ENCODE measurements at regions not wholly inside any gene's neighbourhood (a gene's known extent, or its start where the extent isn't known, plus 50 kb on each side); places are given as distances from the start of the nearest gene placed in this dataset.

DNA sequence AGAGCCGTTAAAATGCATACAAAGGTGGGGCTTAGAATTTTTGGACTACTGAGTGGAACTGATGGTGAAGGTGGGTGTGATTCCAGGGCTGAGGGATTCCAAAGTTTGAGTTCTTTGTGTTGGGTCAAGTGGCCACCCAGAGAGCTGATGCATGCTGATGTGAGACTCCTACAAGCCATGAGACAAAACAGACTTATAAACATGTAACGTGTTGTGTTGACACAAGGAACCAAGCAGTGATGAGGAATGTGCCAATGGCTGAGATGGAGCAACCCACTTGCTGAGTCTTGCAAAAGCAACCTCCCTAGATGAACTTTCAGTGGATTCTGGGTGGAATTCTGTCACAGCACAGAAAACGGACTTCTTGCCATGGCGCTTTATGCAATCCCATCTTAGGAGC, 289.0 kb downstream of the TLE3 start:
- DNase-seq (ENCODE audit: low read depth in 2 of 2, low spot score in 1 of 2), result no peak

DNA sequence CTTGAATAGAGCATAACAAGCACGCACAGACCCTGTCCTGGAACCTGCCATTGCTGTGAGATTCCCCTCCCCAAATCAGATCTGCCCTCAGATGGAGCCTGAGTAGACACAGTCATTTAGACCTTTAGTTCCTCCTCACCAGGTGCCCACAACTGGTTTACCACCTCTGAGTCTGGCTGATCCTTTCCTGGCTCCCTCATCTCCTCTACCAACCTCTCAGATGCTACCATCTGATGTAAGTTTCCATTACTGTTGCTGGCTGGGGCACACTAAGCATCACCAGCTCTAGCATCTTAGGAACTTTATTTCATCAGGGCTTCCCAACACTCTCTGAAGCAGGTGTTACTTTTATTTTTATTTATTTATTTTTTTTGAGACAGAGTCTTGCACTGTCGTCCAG, 288.3 kb downstream of the TLE3 start:
- no peak for DNase-seq (ENCODE audit: low read depth in 2 of 2, low spot score in 1 of 2)

GRCh38 chr15:69810431-69811354, 287.0 kb downstream of the TLE3 start:
- no peak for DNase-seq (ENCODE audit: low read depth in 2 of 2, low spot score in 1 of 2)

- DNase-seq (ENCODE audit: low read depth in 2 of 2, low spot score in 1 of 2), result no peak
Measured at GRCh38 chr15:69812861-69813261, 284.9 kb downstream of the TLE3 start.

DNA sequence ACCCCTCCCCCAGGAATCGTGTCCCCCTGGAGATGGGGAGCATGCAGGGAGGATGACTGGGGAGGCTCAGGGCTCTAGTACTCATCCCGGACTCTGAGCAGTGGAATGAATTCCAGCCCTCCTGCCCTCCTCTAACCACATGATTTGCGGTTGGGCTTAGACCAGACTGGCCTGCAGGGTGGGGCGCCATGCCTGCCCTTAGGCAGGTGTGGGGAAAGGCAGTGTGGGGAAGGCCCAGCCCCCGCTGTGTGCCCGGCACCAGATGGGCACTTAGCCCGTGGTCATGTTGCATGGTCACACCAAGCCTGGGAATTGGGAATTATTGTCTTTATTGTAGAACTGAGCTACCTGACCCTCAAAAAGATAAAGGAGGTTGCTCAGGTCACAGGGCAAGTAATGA, 283.8 kb downstream of the TLE3 start:
- DNase-seq (ENCODE audit: low read depth in 2 of 2, low spot score in 1 of 2), result no peak

DNA sequence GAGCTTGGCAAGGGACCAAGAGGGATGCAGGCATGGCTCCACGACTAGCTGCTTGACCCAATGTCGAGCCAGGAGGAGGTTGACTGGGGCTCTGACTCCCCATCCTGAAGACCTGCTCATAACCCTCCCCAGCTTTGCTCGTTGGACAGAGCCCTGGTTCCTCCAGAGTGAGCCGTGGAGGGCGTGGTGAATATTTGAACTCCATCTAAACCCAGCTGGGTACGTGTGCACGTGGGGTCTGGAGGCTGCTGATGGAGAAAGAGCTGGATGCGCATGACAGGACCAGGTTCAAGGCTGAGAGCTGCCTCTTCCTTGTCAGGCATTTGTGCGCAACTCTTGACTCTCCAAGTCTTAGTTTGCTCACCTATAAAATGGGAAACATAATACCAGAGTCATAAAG, 282.8 kb downstream of the TLE3 start:
- no peak for DNase-seq (ENCODE audit: low read depth in 2 of 2, low spot score in 1 of 2)

GRCh38 chr15:69815793-69816192, 281.9 kb downstream of the TLE3 start:
- no peak for DNase-seq (ENCODE audit: low read depth in 2 of 2, low spot score in 1 of 2)

DNA sequence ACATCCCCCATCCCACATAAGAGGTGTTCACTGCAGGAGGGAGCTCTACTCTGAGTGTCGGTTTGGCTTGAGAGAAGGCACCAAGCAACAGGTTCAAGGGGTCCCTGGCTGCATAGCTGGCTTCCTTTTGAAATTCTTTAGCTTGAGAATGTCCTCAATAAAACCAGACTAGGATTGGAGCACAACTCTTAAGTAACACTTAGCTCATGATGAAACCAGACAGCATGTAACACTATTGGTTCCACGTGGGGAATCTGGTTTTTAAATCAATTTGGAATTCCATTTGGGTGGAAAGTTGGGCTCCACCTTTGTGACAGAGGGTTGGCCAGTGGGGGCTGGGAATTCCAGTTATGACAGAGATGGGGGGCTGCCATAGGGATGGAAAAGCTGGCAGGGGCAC, 281.2 kb downstream of the TLE3 start:
- no peak for DNase-seq (ENCODE audit: low read depth in 2 of 2, low spot score in 1 of 2)

DNA sequence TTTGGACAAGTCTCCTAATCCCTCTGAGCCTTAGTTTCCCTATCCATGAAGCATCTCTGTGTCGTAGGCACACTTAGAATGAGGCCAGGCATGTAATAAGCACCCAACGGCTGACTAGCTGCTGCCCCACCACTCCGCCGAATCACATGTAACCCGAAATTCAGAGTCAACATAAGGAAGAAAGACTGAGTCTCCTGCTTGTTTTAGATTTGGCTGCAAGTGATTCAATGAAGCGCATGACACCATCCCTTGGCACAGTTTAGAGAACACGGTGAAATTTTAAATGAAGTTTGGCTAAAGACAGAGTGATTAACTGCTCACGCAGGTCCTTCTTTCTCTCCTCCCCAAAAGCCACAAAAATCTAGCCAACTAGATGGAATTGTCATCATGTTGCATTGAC, 279.2 kb downstream of the TLE3 start:
- DNase-seq (ENCODE audit: low read depth in 2 of 2, low spot score in 1 of 2), result no peak

- DNase-seq (ENCODE audit: low read depth in 2 of 2, low spot score in 1 of 2), result no peak
Measured at GRCh38 chr15:69819371-69819770, 278.3 kb downstream of the TLE3 start.

- no peak for DNase-seq (ENCODE audit: low read depth in 2 of 2, low spot score in 1 of 2)
Measured at GRCh38 chr15:69820819-69821218, 276.9 kb downstream of the TLE3 start.

DNA sequence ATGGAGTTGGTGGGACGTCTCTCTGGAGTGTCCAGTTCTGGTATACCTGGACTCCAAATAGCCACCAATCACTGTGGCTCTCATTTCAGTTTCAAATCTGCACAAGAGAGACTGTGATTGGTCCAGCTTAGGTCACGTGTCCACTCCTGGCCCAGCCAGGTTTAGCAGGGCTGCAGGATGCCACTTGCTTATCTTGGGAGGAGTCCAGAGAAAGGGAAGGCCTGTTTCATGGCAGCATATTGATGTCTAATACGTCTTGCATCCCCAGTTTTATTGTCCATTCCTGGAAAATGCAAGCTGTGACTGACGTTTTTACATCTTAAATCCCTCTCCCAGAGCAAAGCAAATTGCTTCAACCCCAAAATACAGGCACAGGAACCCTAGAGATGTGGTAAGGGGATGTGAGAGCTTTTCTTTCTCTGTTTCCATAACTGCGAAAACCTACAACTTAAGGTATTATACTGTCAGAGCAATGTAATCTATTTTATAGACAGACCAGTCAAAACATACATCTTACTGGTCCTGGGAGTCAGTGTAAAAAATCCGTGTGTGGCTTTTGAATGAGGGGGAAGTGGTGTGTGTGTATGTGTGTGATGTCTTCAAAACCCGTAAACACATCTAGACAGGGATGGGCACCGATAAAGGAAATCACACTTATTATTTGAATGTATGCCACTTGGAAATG, 274.4 kb downstream of the TLE3 start:
- DNase-seq (ENCODE audit: low read depth in 2 of 2, low spot score in 1 of 2), result no peak

- DNase-seq (ENCODE audit: low read depth in 2 of 2, low spot score in 1 of 2), result no peak
Measured at GRCh38 chr15:69824075-69824876, 273.4 kb downstream of the TLE3 start.

- no peak for DNase-seq (ENCODE audit: low read depth in 2 of 2, low spot score in 1 of 2)
Measured at GRCh38 chr15:69824877-69825406, 272.8 kb downstream of the TLE3 start.

DNA sequence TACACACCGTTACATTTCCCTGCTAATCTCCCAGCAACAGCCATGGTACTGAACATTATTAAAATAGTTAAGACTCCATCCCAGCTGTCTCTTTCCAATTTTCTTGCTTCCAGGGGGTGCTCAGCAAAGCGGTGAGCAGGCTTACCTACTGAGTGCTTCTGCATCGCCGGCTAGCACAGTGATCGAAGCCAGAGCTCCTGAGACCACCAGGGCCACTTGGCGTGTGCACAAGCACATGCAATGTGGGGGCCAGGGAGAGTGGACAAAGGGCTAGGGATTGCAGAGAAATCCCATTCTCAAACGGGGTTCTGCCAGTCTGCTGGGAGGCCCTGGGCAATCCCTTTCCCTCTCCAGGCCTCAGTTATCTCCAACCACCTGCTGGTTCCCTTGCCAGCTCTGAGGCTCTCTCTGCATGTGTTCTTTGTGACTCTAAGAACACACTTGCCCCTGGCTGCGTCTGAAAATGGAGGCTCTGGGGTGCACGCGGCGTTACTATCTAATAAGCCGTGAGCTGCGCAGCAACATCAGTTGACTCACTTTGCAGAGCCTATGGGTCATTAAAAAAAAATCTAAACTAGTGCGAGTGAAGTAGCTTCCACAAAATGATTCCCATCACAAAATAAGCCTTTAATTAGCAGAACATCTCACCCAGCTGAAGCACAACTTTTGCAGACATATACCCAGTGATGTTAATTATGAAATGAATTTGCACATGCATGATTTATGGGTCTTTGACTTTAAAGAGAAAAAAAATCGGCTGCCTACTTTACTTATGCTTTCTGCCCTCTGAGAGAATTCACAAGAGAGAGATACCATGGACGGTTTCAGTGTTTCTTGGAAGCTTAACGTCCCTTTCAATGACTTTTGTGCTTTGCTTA, 271.5 kb downstream of the TLE3 start:
- no peak for DNase-seq (ENCODE audit: low read depth in 2 of 2, low spot score in 1 of 2)

GRCh38 chr15:69826819-69827175, 270.9 kb downstream of the TLE3 start:
- no peak for DNase-seq (ENCODE audit: low read depth in 2 of 2, low spot score in 1 of 2)

- no peak for DNase-seq (ENCODE audit: low read depth in 2 of 2, low spot score in 1 of 2)
Measured at GRCh38 chr15:69827751-69828150, 270.0 kb downstream of the TLE3 start.

DNA sequence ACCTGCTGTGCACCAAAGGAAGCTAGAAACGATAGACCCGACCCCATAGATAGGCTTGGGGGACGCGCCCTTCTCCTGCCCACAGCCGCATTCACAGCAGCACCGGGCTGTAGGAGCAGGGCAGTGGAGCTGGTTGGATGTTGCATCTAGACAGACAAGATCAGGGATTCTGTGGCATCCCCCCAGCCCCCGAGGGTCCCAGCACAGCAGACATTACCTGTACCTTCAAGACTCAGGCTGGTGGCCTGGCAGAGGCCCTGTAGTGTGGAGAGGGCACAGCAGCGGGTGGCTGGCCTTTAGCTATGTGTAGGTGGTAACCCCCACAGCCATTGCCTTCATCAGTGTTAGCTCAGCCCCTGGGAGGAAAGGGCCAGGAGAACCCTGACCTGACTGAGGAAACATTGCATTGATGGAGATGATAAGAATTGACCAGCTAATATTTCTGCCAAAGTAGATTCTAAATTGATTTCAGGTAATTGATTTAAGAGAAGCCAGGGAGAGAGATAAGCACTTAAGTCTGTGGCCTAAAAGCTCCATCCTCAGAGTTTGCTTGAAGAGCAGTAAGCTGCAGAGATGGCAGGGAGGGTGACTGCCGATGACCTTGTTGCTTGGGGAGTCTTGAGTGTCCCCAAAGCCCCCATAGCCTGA, 269.4 kb downstream of the TLE3 start:
- no peak for DNase-seq (ENCODE audit: low read depth in 2 of 2, low spot score in 1 of 2)

- no peak for DNase-seq (ENCODE audit: low read depth in 2 of 2, low spot score in 1 of 2)
Measured at GRCh38 chr15:69829974-69830373, 267.7 kb downstream of the TLE3 start.

- DNase-seq (ENCODE audit: low read depth in 2 of 2, low spot score in 1 of 2), result no peak
Measured at GRCh38 chr15:69830430-69830829, 267.3 kb downstream of the TLE3 start.
